ENCODE measurements at regions not wholly inside any gene's neighbourhood (a gene's known extent, or its start where the extent isn't known, plus 50 kb on each side); places are given as distances from the start of the nearest gene placed in this dataset.

DNA sequence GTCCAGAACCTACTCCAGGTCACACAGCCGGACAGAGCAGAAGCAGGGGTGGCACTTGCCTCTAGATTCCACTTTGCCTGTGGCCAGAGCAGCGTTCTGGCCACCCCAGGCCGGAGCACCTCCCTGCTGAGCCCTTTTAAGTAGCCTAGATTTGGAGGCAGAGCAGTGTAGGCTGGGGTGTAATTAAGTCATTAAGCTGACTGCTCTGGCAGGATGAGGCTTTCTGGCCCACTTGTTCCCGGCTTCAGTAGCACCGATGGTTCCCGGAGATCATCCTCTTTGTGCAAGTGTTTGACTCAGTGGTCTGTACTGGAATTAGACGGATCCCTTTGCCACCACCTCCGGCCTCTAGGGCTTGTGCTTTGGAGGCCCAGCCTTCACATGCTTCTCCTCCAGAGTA, 281.9 kb upstream of the ANKRD55 start:
- no peaks in the 10 kb centered on the region for H3K27me3 ChIP-seq

DNA sequence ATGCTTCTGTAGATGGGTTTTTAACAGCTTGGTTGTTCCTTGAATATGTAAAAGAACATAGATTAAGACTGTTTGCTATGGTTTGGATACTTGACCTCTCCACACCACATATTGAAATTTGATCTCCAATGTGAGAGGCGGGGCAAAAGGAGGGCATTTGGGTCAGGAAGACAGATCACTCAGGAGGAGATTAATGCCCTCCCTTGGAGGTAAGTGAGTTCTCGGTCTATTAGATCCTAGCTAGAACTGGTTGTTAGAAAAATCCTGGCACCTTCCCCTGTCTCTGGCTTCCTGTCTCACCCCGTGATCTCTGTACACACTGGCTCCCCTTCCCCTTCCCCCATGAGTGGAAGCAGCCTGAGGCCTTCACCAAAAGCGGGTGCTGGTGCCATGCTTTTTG, 281.1 kb upstream of the ANKRD55 start:
- TF ChIP-seq POLR2AphosphoS5 (IDR thresholded peaks at IDR 0.05) (no peak), POLR2A (IDR thresholded peaks at IDR 0.05; ENCODE audit: low read depth) (no peak), EP300 (IDR thresholded peaks at IDR 0.05) (no peak)
- TF ChIP-seq, protein P1, sequence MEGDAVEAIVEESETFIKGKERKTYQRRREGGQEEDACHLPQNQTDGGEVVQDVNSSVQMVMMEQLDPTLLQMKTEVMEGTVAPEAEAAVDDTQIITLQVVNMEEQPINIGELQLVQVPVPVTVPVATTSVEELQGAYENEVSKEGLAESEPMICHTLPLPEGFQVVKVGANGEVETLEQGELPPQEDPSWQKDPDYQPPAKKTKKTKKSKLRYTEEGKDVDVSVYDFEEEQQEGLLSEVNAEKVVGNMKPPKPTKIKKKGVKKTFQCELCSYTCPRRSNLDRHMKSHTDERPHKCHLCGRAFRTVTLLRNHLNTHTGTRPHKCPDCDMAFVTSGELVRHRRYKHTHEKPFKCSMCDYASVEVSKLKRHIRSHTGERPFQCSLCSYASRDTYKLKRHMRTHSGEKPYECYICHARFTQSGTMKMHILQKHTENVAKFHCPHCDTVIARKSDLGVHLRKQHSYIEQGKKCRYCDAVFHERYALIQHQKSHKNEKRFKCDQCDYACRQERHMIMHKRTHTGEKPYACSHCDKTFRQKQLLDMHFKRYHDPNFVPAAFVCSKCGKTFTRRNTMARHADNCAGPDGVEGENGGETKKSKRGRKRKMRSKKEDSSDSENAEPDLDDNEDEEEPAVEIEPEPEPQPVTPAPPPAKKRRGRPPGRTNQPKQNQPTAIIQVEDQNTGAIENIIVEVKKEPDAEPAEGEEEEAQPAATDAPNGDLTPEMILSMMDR (IDR thresholded peaks at IDR 0.05) = no peak
- no peak for DNase-seq (ENCODE audit: extremely low spot score)
- H3K27ac ChIP-seq (replicated peaks in 1 of 4) = no peak overlapping the region
- H3K4me1 ChIP-seq = peaks cover 27 to 47% (median 39%) of the 10 kb centered on the region in 4 donors
- H3K27me3 ChIP-seq = no peaks in the 10 kb centered on the region
- H3K4me3 ChIP-seq = no peak overlapping the region
- no peaks in the 10 kb centered on the region for H3K9me3 ChIP-seq
- no peaks in the 10 kb centered on the region for H3K36me3 ChIP-seq
- WGBS = 62% methylated on average over 4 of the region's 4 CpGs
- intact Hi-C loops (cut with DNase I) = no loop called here

More for the DNA sequence above, 281.9 kb upstream of the ANKRD55 start:
- H3K4me3 ChIP-seq = no peak overlapping the region
- no peaks in the 10 kb centered on the region for H3K9me3 ChIP-seq
- TF ChIP-seq EP300 (IDR thresholded peaks at IDR 0.05) (no peak), POLR2AphosphoS5 (IDR thresholded peaks at IDR 0.05) (no peak), POLR2A (IDR thresholded peaks at IDR 0.05; ENCODE audit: low read depth) (no peak)
- TF ChIP-seq, protein P1 (IDR thresholded peaks at IDR 0.05) = no peak
- no peak overlapping the region for H3K27ac ChIP-seq (replicated peaks in 1 of 4)
- peaks cover 27 to 47% (median 39%) of the 10 kb centered on the region in 4 donors for H3K4me1 ChIP-seq
- DNase-seq (ENCODE audit: extremely low spot score) = no peak
- intact Hi-C loops (cut with DNase I) = no loop called here
- 79% methylated on average over 8 of the region's 8 CpGs for WGBS
- H3K36me3 ChIP-seq = no peaks in the 10 kb centered on the region

DNA sequence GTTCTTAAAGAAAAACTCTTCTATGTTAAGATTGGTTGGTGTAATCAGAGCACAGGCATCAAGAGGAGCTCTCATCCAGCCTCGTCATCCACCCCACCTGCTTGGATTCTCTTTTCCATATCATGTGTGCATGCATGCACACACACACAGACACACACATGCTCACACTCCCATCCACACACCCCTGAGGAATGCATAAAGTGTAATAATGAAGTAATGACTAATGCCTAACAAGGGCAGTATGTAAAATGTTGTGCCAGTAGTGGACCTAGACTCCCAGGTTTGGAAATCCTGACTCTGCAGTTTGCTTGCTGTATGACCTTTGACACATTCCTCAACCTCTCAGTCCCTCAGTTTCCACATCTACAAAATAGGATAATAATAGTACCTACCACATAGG, 280.0 kb upstream of the ANKRD55 start:
- peaks cover 27 to 47% (median 39%) of the 10 kb centered on the region in 4 donors for H3K4me1 ChIP-seq
- intact Hi-C loops (cut with DNase I) = no loop called here

DNA sequence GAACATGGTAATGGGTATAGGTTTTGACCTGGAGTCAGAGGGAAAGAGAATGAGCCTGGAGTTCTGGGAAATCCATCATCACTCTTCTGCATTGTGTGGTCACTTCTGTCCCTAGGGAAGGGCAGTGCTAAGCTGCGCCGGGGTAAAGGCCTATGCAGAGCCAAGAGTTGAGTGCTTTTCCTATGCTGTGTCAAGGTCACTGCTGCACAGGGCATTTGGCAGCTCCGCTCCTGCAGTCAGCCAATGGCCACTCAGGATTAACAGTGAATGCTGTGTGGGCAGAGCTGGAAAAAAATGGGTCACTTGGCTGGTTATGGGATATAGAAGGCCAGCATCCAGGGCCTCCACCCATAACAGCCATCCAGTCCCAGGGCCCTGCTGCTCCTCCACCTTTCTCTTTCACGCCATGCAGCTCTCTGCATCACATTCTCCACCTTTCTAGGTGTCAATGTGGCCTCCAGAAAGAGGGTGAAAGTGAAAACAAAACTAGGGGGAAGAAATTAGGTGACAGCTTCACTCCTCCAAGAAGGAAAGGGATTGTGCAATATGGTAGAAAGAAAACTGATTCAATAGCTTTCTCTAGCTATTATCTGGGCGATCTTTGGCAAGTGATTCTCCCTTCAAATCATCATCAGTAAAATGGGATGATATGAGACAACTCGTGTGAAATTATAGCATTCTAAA, 279.3 kb upstream of the ANKRD55 start:
- intact Hi-C loops (cut with DNase I) = no loop called here
- H3K27ac ChIP-seq (replicated peaks in 1 of 4) = no peak overlapping the region
- no peaks in the 10 kb centered on the region for H3K9me3 ChIP-seq
- WGBS = 67% methylated on average over 6 of the region's 6 CpGs
- peaks cover 27 to 47% (median 39%) of the 10 kb centered on the region in 4 donors for H3K4me1 ChIP-seq
- H3K36me3 ChIP-seq = no peaks in the 10 kb centered on the region
- no peak for TF ChIP-seq EP300 (IDR thresholded peaks at IDR 0.05)
- no peak for TF ChIP-seq POLR2A (IDR thresholded peaks at IDR 0.05; ENCODE audit: low read depth)
- peak in 1 of 2 donors; percentile 22 for TF ChIP-seq POLR2AphosphoS5 (IDR thresholded peaks at IDR 0.05)
- TF ChIP-seq, protein P1 (IDR thresholded peaks at IDR 0.05) = no peak
- no peak for DNase-seq (ENCODE audit: extremely low spot score)
- H3K27me3 ChIP-seq = no peaks in the 10 kb centered on the region
- H3K4me3 ChIP-seq = no peak overlapping the region

More for the DNA sequence above, 280.0 kb upstream of the ANKRD55 start:
- Histone ChIP-seq H3K27ac (replicated peaks in 1 of 4) (no peak overlapping the region), H3K9me3 (no peaks in the 10 kb centered on the region), H3K4me3 (no peak overlapping the region), H3K36me3 (no peaks in the 10 kb centered on the region), H3K27me3 (no peaks in the 10 kb centered on the region)
- no peak for DNase-seq (ENCODE audit: extremely low spot score)
- 0% methylated on average over 1 of the region's 1 CpG for WGBS
- TF ChIP-seq, protein P1 (IDR thresholded peaks at IDR 0.05) = no peak
- TF ChIP-seq POLR2A (IDR thresholded peaks at IDR 0.05; ENCODE audit: low read depth) = no peak
- TF ChIP-seq POLR2AphosphoS5 (IDR thresholded peaks at IDR 0.05) = no peak
- no peak for TF ChIP-seq EP300 (IDR thresholded peaks at IDR 0.05)
